ENCODE measurements at regions not wholly inside any gene's neighbourhood (a gene's known extent, or its start where the extent isn't known, plus 50 kb on each side); places are given as distances from the start of the nearest gene placed in this dataset.

DNA sequence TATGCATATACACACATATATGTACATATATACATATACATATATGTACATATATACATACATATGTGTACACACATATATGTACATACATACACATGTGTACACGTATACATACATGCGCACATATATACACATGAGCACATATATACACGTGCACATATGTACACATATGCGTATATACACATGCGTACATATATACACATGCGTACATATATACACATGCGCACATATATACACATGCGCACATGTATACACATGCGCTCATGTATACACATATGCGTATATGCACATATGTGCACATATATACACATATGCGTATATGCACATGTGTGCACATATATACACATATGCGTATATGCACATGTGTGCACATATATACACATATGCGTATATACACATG lies 353.0 kb downstream of the EDEM1 start:
- DNase-seq (ENCODE audit: low spot score) (no peak), FAIRE-seq (no peak)

DNA sequence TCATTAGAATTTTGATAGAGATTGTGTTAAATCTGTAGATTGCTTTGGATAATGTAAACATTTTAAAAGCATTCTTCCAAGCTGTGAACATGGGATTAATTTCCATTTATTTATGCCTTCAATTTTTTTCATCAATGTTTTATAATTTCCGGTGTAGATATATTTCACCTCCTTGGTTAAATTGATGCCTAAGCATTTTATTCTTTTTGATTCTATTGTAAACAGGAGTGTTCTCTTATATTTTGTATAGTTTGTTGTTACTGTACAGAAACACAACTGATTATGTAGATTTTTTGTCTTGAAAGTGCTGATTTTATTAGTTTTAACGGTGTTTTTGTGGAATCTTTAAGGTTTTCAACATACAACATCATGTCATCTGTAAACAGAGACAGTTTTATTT lies 355.0 kb downstream of the EDEM1 start:
- no peak for DNase-seq (ENCODE audit: low spot score)
- no peak for FAIRE-seq

DNA sequence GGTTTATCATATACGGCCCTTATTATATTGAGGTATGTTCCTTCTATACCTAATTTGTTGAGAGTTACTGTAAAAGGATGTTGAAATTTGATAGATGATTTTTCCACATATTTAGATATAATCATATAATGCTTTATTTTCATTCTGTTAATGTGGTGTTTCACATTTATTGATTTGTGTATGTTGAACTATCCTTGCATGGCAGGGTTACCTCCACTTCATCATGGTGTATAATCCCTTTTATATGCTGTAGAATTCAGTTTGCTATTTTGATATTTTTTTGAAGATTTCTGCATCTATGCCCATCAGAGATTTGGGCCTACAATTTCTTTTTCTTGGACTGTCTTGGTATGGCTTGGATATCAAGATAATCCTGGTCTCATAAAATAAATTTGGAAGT lies 355.5 kb downstream of the EDEM1 start:
- DNase-seq (ENCODE audit: low spot score) (no peak), FAIRE-seq (no peak)

DNA sequence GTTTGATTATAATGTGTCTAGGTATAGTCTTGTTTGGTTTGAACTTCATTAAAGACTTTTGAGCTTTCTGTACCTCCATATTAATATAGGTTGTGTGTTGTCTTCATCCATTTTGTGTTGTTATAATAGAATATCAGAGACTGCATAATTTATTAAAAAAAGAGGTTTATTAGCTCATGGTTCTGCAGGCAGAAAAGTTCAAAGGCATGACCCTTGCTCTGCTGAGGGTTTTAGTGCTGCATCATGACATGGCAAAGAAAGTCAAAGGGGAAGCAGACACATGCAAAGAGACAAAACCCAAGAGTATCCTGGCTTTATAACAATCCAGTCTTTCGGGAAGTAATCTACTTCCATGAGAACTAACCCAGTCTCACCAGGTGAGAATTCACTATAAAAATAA lies 358.2 kb downstream of the EDEM1 start:
- no peak for FAIRE-seq
- DNase-seq (ENCODE audit: low spot score) = no peak

DNA sequence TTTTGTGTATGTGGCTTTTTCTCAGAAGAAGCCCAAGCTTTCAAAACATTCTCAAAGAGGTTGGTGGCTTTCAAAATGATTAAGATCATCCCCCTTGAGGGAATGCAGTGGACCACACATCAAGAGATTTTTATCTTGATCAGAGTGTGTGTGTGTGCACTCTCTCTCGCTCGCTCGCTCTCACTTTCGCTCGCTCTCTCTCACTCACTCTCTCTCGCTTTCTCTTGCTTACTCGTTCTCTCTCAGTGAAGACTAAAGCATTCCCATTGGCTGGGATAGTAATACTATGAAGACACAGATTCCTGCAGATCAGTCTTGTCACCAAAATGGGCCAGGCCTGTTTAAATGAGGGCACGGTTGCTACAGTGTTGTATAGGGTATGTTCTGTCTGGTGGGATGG lies 365.7 kb downstream of the EDEM1 start:
- no peak for FAIRE-seq
- no peak for DNase-seq (ENCODE audit: low spot score)

DNA sequence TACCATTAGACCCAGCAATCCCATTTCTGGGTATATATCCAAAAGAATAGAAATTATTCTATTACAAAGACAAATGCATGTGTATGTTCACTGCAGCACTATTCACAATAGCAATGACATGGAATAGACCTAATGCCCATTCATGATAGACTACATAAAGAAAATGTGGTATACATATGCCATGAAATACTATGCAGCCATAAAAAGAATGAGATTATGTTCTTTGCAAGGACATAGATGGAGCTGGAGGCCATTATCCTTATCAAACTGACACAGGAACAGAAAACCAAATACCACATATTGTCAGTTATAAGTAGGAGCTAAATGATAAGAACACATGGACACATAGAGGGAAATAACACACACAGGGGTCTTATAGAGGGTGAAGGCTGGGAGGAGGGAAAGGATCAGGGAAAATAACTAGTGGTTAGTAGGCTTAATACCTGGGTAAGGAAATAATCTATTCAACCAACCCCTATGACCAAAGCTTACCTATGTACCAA lies 366.8 kb downstream of the EDEM1 start:
- FAIRE-seq (no peak), DNase-seq (ENCODE audit: low spot score) (no peak)

DNA sequence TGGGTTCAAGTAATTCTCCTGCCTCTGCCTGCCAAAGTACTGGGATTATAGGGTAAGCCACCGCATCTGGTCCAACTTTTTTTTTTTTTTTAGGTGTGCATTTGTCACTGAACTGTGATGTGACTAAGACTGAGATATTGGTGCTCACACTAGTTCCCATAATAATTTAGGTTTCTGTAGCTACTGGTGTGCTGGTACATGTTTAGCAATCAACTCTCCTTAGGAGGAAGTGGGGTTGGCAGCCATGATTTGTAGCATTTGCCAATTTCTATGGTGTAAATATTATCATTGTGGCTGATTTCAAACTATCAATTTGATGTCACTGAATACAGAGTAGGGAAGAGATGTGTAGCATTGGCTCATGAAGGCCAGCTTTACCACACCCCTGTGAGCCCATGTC lies 372.7 kb downstream of the EDEM1 start:
- FAIRE-seq (no peak), DNase-seq (ENCODE audit: low spot score) (no peak)

DNA sequence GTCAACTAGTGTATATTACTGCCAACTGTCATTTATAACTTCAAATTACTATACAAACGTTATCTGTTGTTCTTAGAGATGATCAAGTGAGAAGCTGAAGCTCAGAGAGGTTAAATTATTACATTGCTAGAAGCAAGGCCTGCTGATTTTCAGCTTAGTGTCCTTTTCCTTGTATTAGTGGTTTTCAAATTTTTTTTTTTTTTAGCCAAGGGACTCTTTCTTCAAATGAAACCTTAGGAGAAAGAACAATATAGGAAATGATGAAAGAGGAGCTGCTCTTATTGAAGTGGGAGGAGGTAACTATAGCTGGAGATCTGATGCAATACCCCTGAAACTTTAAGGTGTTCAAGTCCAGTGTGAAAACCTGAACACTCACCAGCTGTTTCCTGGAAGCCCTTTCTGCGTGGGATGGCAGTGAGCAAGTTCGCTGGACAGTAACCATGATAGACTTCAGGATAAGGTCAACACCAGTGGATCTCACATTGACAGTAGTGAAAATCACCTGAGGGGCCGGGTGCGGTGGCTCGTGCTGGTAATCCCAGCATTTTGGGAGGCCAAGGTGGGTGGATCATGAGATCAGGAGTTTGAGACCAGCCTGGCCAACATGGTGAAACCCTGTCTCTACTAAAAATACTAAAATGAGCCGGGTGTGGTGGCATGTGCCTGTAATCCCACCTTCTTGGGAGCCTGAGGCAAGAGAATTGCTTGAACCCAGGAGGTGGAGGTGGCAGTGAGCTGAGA lies 376.2 kb downstream of the EDEM1 start:
- DNase-seq (ENCODE audit: low spot score) (no peak), FAIRE-seq (no peak)

DNA sequence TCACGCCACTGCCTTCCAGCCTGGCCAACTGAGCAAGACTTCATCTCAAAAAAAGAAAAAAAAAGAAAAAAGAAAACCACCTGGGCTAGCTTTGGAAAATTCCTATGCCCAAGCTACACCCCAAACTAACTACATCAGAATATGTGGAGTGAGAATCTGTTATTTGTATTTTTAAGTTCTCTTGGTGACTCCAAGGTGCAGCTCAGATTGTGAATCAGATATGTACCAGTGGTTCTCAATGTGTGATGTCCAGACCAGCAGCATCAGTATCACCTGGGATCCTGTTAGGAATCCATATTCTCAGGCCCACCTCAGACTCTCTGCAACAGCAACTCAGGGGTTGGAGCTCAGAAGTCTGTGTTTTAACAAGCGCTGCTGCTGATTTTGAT lies 376.8 kb downstream of the EDEM1 start:
- no peak for DNase-seq (ENCODE audit: low spot score)
- FAIRE-seq = no peak

DNA sequence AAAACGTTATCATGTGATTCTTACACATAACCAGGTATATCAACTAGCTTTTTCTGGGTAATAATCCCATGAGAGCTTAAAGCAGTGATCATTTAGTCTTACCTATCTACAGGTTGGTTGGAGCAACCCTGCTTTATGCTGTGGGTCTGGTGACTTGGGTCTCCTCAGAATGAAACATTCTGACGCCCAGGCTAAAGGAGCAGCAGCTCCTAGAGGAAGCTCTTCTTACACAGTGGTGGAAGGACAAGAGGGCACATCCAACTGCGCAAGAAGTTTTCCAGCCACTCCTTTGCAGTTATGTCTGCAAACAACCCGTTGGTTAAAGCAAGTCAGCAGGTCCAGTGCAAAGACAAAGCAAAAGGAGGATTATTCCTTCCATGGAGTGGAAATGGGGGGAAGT lies 377.5 kb downstream of the EDEM1 start:
- DNase-seq (ENCODE audit: low spot score) = no peak
- FAIRE-seq = no peak

DNA sequence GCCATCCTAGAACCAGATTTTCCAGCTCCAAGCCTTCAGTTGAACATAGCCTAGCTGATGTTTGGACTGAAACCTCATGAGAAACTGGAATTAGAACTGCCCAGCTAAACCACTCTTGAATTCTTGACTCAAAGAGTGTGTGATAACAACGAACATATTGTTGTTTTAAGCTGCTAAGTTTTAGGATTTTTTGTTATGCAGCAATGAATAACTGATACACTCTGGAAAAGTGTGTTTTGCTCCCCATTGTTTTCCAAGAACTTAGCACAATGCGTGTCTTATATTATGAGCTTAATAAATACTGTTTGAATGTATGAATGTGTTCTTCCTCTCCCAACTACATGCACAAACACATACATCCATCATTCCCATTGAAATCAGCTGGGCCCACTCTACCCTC lies 379.6 kb downstream of the EDEM1 start:
- DNase-seq (ENCODE audit: low spot score) = no peak
- FAIRE-seq = no peak

DNA sequence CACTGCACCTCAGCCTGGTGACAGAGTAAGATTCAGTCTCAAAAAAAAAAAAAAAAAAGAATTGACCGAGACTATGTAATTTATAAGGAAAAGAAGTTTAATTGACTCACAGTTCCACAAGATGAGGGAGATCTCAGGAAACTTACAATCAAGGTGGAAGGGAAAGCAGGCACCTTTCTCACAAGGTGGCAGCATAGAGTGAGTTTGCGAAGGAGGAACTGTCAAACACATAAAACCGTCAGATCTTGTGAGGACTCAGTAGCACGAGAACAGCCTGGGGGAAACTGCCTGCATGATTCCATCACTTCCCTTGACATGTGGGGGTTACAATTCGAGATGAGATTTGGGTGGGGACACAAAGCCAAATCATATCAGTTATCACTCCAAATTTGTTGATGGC lies 380.9 kb downstream of the EDEM1 start:
- DNase-seq (ENCODE audit: low spot score) (no peak), FAIRE-seq (no peak)

DNA sequence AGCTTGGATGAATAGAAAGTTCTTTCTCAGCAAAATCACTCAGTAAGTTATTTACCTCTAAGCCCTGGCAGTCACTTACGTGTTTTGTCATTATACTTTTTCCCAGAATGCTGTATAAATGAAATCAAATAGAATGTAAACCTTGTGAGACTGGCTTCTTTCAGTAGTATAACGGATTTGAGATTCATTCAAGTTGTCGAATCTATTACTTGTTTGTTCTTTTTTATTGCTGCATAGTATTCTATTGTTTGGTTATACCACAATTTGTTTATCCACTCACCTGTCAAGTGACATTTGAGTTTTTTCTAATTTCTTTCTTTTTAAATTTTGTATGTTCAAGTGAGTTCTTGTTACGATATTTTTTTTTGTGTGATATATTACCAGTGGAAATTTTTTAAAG lies 381.6 kb downstream of the EDEM1 start:
- no peak for DNase-seq (ENCODE audit: low spot score)
- no peak for FAIRE-seq

DNA sequence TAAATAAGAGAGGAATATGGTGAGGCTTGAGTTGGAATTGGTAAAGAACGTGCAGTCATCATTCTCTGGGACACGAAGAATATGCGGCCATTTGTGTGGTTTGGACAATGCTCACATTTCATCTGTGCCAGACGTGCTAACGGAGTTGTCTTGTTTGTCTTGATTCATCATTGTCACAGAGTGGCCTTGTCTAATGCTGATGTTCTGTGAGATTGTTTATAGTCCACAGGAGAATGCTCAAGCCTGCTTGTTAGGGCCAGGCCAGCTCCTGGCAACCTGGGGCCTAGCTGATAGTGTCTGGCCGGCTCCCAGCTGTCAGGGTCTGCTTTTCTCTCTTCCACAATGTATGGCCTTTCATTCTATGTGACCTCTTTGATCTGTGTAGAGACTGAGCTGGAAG lies 384.7 kb downstream of the EDEM1 start:
- no peak for DNase-seq (ENCODE audit: low spot score)
- FAIRE-seq = no peak

DNA sequence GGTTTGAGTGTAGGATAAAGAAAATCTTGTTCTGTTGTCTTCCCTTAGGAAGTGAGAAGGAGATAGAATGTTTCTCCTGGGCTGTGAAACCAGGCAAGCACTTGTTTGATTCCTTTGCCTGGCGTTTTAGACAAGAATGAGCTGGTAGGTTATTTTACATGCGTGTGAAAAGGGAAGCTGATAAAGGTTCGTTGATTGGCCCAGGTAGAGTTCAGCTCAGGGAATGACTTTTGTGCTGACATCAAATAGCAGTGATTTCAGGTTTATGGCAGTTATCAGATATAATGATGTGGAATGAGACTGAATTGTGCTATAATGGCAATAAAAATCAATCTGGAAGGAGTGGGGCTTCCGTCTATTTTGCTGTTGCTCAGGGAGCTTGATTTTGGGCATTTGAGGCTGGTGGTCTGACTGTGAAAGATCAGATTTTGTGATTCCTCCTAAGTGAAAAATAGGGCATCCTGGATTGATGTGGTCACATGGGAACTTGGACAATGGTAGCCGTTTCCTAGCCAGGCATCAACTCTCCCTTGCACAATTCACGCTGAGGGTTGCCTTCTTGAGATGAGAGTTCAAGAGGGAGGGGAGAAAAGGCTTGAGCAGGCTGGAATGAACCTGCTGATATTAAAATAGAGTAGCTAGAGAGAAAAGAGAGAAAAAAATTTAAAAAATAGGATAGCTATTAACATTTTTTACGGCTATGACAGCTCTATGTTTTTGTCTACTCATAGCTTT lies 388.9 kb downstream of the EDEM1 start:
- FAIRE-seq (no peak), DNase-seq (ENCODE audit: low spot score) (no peak)

DNA sequence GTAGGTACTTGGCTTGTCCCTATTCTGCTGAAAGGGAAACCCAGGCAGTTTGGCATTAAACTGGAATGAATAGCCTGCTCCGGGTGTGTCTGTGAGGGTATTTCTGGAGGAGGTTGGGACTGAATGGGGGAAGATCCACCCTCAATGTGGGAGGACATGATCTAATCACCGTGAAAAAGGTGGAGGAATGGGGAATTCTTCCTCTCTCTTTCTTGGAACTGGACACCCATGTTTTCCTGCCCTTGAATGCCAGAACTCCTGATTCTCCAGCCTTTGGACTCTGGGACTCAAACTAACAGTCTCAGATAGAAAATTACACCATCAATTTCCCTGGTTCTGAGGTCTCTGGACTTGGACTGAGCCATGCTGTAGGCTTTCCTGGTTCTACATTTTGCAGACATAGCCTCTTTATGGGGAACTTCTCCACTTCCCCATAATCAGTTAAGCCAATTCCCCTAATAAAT lies 391.7 kb downstream of the EDEM1 start:
- FAIRE-seq = no peak

DNA sequence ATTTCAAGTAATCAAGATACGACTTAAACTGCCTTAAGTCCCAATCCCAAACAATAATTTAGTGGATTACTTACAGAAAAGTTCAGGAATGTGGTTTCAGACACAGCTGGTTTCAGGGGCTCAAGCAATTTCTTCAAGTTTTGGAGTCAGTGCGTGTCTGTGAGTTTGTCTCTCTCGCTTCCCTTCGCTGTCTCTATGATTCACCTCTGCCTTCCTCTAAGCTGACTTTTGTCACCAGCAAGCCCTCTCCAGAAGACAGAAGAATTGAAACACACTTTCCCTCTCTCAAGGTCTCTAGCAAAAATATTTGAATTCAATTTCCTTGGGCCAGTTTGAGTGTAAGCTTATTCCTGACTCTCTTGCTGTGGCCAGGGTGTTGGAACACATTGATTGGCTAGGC lies 392.4 kb downstream of the EDEM1 start:
- FAIRE-seq (no peak), DNase-seq (ENCODE audit: low spot score) (no peak)

More for the DNA sequence above, 391.7 kb downstream of the EDEM1 start:
- no peak for DNase-seq (ENCODE audit: low spot score)

DNA sequence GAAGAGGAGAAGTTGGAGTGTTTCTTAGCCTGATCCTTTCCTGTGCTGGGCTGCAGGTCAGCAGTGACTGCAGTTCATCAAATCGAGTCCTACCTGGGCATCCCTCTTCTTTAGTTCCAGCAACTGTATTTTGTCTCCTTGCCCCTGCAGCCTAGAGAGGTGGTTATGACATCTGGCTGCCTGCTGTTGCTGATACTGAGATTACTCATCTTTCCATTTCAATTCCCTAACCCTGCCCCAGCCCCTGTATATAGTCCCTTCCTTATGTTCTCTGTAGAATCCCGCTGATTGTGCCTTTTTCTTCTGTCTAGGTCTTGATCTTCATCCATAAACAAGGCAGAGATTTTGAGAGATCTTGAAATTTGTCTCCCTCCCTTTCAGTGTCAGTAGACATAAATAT lies 393.3 kb downstream of the EDEM1 start:
- no peak for DNase-seq (ENCODE audit: low spot score)
- no peak for FAIRE-seq

DNA sequence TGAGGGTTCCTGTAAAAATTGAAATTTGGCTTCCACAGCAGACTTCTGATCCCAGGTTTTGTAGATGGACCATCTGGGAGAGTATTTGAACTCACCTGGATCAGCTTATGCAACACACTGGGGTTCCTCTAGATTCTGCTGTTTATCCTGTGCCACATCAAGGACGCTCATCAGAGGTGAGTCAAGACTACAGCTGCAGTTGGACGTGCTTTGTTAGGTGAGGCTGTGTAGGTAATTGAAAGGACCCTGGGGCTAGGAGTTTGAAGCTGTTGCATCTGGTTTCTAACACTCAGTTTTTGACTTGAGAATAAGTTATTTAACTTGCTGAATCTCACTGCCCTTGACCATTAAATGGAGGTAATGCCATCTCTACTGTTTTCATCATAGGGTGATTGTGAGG lies 394.2 kb downstream of the EDEM1 start:
- DNase-seq (ENCODE audit: low spot score) = no peak
- FAIRE-seq = no peak

DNA sequence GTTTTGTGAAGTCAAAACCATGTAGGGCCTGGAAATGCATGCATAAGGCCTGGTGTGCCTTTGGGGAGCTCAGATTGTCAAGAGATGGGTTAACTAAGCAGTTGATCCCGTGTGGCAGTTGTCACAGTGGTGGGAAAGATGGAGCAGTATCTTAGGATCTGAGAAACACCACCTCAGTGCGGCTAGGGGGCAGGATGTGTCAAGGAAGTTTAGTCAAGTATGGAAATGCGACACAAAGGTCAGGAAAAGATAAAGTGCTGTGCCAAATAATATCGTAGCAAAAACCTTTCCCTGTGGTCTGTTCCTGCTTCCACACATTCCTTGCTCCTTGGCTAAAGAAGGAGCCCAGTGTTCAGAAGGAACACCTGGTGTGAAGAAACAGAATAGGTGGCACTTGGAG lies 396.4 kb downstream of the EDEM1 start:
- FAIRE-seq (no peak), DNase-seq (ENCODE audit: low spot score) (no peak)

DNA sequence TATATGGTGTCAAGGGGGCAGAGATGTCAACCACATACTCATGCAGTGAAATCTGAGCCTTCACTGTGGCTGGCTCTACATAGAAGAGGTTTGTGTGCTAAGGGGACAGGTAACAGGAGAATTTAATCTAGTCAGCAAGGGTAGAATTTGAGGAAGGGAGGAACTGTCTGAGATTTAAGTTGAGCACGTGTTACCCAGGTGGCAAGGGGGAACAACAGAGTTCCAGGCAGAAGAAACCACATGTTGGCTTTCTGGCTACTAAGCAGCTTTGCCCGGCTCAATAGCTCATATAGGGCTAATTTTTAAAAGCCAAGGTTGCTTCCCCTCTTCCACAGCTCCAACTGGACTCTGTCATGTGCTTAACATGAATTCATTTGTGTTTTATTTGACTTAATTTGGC lies 397.6 kb downstream of the EDEM1 start:
- FAIRE-seq (no peak), DNase-seq (ENCODE audit: low spot score) (no peak)

DNA sequence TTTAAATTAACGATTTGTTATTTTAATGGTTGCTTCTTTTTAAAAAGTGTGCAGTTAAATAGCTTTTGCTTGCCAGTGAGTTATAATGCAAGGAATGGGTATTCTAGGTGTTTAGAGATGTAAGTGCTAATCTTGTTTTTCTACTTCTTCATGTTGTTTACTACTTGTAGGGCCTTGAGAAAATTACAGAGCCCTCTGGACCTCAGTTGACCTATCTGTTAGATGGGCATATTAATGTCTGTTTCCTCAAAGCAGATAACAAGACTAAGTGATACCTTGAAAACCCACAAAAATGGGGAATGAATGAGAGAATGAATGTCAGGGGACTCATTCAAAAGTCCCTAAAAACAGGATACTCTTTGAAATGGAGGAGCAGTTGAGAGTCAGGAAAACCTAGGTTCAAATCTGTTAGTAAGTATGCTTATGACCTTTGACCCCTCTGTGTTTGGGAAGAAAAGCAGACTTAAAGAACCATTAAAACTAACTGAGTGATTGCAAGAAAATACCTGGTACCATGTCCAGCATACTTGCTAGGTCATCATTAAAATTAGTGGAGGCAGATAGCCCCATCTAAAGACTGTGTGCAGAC lies 419.5 kb downstream of the EDEM1 start:
- no peak for FAIRE-seq
- DNase-seq (ENCODE audit: low spot score) = no peak

DNA sequence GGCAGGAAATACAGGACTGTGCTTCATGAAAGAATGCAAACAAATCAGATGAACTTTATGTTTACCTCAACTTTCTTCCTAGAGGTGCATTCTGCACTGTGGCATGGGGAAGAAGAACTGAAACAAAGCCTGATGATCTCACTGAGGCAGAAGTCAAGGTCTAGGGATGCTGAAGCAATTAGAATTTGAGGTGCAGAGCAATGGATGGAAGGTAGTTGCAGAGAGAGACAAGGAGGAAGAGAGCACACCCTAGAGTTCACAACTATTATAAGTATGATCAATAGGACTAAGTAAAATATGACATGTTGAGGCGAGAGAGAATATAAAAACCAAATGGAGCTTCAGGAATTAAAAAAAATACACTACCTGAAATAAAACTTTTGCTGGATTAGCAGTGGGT lies 420.1 kb downstream of the EDEM1 start:
- no peak for FAIRE-seq

More for the DNA sequence above, 420.1 kb downstream of the EDEM1 start:
- no peak for DNase-seq (ENCODE audit: low spot score)
